ENCODE measurements at regions not wholly inside any gene's neighbourhood (a gene's known extent, or its start where the extent isn't known, plus 50 kb on each side); places are given as distances from the start of the nearest gene placed in this dataset.
"Not testable (repeated sequence)": the region's sequence is repeated elsewhere in the genome, so short reads cannot be mapped to it uniquely, and the experiment has no call there.

- not testable (repeated sequence) for H3K4me3 Mint-ChIP-seq; DNase-seq; H3K9me3 Mint-ChIP-seq; H3K36me3 Mint-ChIP-seq (ENCODE audit: insufficient read depth); H3K27me3 Mint-ChIP-seq (ENCODE audit: low read depth); H3K4me1 Mint-ChIP-seq (ENCODE audit: low read depth)
- ATAC-seq: peak; percentile 95 to 96
Observed at GRCh38 chr9:62915661-62916060, 1725.8 kb downstream of the SPATA31A7 start.

GRCh38 chr9:62918648-62919385 is 1729.0 kb downstream of the SPATA31A7 start:
- not testable (repeated sequence) for H3K4me3 Mint-ChIP-seq; ATAC-seq; H3K4me1 Mint-ChIP-seq (ENCODE audit: low read depth); H3K9me3 Mint-ChIP-seq; H3K27me3 Mint-ChIP-seq (ENCODE audit: low read depth); DNase-seq; H3K36me3 Mint-ChIP-seq (ENCODE audit: insufficient read depth)

- H3K9me3 Mint-ChIP-seq; H3K36me3 Mint-ChIP-seq (ENCODE audit: insufficient read depth); H3K4me3 Mint-ChIP-seq; H3K4me1 Mint-ChIP-seq (ENCODE audit: low read depth); H3K27me3 Mint-ChIP-seq (ENCODE audit: low read depth); ATAC-seq; DNase-seq: not testable (repeated sequence)
Observed at GRCh38 chr9:62931484-62931883, 1741.6 kb downstream of the SPATA31A7 start.

GRCh38 chr9:62952840-62953239 is 1763.0 kb downstream of the SPATA31A7 start:
- not testable (repeated sequence) for ATAC-seq; H3K9me3 Mint-ChIP-seq; DNase-seq; H3K27me3 Mint-ChIP-seq (ENCODE audit: low read depth); H3K36me3 Mint-ChIP-seq (ENCODE audit: insufficient read depth); H3K4me1 Mint-ChIP-seq (ENCODE audit: low read depth); H3K4me3 Mint-ChIP-seq

Data from activated T-cell treated with anti-CD3 and anti-CD28 coated beads, Interleukin-2, amount 50 U/mL, for 4 hours (primary cell).